GM21447 (cell line): ENCODE measurements at regions not wholly inside any gene's neighbourhood (a gene's known extent, or its start where the extent isn't known, plus 50 kb on each side); places are given as distances from the start of the nearest gene placed in this dataset.

Experiments
- ATAC-seq: cut with Tn5 transposase; IDR thresholded peaks from one replicate; pipeline ENCODE4 v1.9.1; 2021; ENCODE audit not compliant: unreplicated experiment

- no peak for ATAC-seq
These were observed 459.0 kb upstream of the KLF4 start for GRCh38 chr9:107948601-107949000.

GRCh38 chr9:107948086-107948485 is 458.5 kb upstream of the KLF4 start:
- no peak for ATAC-seq

- ATAC-seq, result no peak
These were observed 457.0 kb upstream of the KLF4 start for GRCh38 chr9:107946364-107947141.

GRCh38 chr9:107945961-107946360 is 456.4 kb upstream of the KLF4 start:
- no peak for ATAC-seq

- no peak for ATAC-seq
These were observed 455.9 kb upstream of the KLF4 start for GRCh38 chr9:107945493-107945892.

GRCh38 chr9:107944387-107944786 is 454.8 kb upstream of the KLF4 start:
- ATAC-seq, result no peak

GRCh38 chr9:107943901-107944300 is 454.3 kb upstream of the KLF4 start:
- no peak for ATAC-seq

GRCh38 chr9:107942856-107943255 is 453.3 kb upstream of the KLF4 start:
- ATAC-seq, result no peak

GRCh38 chr9:107942291-107942690 is 452.7 kb upstream of the KLF4 start:
- no peak for ATAC-seq

GRCh38 chr9:107940616-107941595 is 451.3 kb upstream of the KLF4 start:
- no peak for ATAC-seq

- no peak for ATAC-seq
These were observed 449.3 kb upstream of the KLF4 start for GRCh38 chr9:107938801-107939386.

- ATAC-seq, result no peak
These were observed 446.4 kb upstream of the KLF4 start for GRCh38 chr9:107935931-107936330.

GRCh38 chr9:107933516-107933915 is 443.9 kb upstream of the KLF4 start:
- no peak for ATAC-seq

- no peak for ATAC-seq
These were observed 443.5 kb upstream of the KLF4 start for GRCh38 chr9:107933097-107933496.

- no peak for ATAC-seq
These were observed 443.0 kb upstream of the KLF4 start for GRCh38 chr9:107932601-107933000.

- no peak for ATAC-seq
These were observed 442.5 kb upstream of the KLF4 start for GRCh38 chr9:107932046-107932445.

GRCh38 chr9:107931071-107931715 is 441.6 kb upstream of the KLF4 start:
- no peak for ATAC-seq

- no peak for ATAC-seq
These were observed 439.9 kb upstream of the KLF4 start for GRCh38 chr9:107929443-107929842.

- ATAC-seq, result no peak
These were observed 439.3 kb upstream of the KLF4 start for GRCh38 chr9:107928701-107929371.

GRCh38 chr9:107927276-107927675 is 437.7 kb upstream of the KLF4 start:
- ATAC-seq, result no peak
